Hematopoietic multipotent progenitor cell (in vitro differentiated cells): ENCODE measurements at regions not wholly inside any gene's neighbourhood (a gene's known extent, or its start where the extent isn't known, plus 50 kb on each side); places are given as distances from the start of the nearest gene placed in this dataset.
A peak's percentile ranks its signal among the peaks of the same experiment; 100 is the strongest.

Experiments used
- DNase-seq, 3 donors: peaks; one replicate each; pipeline ENCODE4 v3.0.0-alpha.2; 2011 to 2015; ENCODE audit warnings: low read depth in 2 of 3, low spot score in 2 of 3

DNA sequence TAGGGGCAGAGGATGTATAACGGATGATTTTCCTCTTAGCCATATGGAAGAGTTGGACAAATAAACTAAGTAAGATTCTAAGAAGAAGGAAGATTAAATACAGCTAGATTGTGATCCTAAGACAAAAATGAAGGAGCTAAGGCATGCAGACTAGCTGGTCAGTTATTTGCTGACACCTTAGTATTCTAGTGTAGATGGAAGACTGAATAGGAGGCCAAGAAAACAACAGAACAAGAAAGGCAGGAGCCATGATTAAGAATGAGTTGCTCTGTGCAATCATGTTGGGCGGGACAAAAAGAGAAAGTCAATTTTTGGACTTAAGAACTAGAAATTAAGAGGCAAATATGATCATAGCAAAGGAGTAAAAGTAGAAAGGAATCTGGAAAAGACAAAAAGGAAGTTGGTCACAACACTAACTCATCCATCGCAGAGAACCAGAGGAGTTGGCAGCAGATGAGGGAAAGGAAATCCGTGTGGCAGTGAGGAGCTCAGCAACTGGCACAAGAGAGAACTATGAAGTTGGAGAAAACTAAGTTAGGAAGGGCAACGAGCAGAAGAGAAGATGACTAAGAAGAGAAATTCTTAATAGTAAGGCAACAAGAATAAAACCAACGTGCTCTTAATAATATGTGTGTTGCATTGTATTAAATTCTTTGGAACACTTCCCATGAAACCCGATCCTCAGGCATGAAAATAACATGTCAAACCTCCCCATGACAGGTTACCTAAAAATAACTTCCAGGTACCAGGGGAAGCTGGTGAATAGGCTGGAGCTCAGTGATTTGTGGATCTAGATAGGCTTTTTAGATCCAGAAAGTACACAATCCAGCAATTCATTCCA is 234.4 kb downstream of the LTN1 start:
- no peak for DNase-seq

DNA sequence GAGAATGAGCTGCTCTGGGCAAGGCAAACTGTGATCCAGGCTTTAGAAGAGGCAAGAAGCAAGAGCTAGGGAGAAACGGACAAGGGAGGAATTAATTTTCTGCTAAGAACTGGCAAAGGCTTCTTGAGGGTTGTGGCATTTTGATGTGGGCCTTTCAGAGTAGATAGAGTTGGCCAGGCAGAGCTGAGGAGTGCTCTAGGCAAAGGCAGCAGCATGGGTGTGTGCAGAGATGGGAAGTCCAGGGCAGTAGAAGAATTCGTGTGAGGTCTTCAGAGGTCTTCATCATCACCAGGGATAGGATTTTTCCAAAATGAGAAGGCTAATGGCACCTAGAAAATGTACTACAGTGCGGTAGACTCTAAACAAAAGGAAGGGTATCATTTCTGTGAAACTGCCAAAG is 237.8 kb downstream of the LTN1 start:
- no peak for DNase-seq

DNA sequence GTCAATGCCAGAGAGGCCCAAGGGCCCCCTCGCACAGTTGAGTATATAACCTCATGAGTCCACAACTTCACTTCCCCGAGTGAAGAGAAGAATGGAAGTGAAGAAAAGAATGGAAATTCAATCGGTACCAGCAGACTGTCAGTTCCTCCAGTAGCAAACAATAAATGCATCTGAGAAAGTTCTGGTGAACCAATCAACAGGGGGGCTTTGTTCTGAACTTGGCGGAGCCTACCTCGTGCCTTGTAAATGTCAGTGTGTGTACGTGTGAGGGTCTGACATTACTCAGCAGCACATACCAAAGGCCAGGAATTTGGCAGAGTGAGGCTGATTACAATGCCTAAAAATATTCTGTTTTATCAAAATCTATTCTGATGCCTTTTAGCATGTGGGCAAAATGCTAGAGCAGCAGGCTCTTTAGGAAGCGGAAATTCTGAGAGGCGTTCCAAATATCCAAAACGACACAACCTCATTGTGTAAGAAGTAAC is 238.5 kb downstream of the LTN1 start:
- DNase-seq: no peak

DNA sequence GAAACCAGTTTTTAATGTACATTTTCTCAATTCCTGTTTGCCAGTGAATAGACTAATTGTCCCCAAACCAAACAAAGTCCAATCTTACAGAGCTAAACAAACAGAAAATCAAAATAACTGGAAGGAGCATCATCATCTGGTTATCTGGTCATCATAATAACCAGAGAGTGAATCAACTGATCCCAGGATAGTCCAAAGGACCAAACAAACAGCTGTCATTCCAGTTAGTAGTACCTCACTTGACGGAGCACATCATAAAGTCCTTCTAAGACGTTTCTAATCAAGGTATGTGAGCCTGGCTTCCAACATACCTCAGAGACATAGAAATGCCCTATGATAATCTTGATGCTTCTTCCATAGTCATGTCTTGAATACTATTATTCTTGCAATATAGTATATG is 240.5 kb downstream of the LTN1 start:
- no peak for DNase-seq

DNA sequence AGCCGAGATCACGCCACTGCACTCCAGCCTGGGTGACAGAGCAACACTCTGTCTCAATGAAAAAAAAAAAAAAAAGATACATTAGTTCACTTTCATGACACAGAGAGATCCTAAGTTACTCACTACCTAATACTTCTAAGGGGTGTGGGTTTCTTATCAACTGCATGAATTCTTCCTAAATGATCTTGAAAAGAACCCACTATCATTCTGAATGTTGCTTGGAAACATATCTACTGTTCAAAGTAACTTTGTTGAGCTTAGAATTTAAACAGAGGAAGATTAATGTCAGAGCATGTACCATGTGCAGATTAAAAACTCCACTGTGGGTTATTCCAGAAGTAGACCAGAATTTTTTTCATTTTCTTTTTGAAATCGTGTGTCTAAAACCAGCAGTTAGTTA is 241.5 kb downstream of the LTN1 start:
- no peak for DNase-seq

DNA sequence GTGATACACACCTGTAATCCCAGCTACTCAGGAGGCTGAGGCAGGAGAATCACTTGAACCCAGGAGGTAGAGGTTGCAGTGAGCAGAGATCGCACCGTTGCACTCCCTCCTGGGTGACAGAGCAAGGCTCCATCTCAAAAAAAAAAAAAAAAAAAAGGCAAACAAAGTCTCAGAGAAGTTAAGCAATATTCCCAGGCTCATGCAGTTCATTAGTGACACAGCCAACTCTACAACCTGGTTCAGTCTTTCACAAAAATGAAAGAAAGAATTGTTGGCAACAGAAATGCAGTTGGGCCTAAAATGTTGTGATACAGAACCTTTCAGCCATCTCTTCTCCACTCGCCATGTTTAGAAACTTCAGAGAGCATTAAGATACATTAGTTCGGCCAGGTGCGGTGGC is 242.1 kb downstream of the LTN1 start:
- DNase-seq: no peak

DNA sequence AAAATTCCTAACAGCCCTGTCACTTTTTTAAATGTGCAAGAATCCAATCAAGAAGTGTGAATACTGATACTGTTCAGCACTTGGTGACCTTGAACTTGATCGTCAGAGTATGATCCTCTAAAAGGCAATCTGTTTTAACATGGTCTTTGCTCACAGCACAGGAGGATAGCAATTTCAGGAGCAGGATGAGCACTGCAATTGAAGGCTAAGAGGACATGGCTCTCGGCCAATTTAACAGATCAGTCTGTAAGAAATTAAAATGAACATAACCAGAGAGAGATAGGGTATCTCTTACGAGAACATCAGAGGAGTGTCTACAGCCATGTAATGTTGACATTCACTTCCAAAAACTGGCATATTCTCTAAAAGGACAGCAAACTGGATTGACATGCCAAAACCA is 243.1 kb downstream of the LTN1 start:
- no peak for DNase-seq

DNA sequence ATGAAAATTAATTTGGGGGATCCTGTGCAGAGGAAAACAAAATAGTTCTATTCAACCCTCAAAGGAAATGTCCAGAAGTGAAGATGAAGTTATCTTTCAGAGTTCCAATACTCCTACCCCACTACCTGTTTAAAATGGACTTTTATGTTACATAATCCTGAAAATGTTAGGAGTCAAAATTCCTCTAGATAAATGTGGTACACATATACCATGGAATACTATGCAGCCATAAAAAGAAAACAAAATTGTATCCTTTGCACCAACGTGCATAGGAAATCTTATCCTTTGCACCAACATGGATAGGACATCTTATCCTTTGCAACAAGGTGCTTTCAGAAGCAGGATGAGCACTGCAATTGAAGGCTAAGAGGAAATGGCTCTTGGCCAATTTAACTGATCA is 245.2 kb downstream of the LTN1 start:
- no peak for DNase-seq

DNA sequence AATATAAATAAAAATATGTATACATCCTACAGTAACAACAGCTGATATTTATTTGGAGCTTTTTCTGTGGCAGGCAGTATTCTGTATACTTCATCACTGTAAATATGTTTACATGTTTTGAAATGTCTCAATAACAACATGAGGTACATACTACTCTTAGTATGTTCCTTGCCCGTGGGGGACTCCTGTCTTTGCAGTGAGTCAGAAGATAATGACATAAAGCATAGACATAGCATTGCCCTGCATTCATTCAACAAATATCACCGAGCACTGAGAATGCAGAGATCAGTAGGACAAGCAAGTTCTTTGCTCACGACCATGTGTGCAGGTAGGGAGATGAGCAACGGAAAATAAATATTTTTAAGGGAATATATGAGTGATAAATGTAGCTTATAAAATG is 246.5 kb downstream of the LTN1 start:
- no peak for DNase-seq

DNA sequence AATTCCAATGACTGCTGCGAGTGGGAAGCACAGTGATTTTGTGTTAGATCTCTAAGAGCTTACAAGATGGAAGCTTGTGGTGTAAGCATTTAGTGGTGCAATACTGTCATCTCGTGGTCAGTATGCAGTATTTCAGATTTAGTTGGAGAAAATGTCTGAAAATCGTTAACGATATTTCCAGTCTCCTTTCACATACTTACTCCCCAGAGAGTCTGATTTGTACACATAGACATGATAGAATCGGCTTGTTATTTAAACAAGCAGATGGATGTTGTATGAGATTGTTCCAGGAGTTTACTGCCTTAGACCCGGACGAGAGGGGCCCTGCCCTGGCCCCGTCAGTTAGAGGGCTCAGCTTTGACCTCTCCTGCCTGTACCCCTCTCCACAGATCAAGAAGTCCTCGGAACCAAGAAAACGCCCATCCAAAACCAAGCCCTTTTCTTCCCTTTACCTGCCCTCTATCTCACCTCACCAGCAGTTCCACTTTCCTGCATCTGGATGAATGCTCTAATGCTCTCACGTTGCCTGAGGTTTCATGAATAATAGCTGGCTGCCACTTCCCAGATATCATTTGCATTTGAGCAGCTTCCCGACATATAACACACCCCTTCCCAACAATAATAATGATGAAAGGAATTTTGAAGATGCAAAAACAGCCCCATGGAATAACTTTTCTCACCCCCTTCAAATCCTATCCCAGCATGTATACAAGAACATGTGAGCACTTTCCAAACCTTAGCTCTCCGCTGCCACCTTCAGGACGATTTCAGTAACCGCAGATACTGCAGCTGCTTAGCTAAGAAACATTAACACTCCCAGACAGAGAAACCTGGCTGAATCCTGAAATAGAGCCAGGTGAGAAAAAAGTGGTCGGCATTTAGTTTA is 247.3 kb downstream of the LTN1 start:
- peak; percentile 38 to 86 (median 72) for DNase-seq

DNA sequence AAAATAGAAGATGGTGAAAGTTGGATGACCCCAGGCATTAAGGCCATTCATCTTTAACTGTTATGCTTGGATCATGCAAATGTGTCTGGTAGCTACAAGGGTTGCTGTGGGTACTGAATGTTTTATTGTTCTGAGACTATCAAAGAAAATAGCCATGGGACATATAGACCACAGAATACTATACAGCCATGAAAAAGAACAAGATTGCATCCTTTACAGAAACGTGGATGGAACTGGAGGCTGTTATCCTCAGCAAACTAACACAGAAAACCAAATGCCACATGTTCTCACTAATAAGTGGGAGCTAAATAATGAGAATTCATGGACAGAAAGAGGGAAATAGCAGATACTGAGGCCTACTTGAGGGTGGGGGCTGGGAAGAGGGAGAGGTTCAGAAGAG is 249.0 kb downstream of the LTN1 start:
- DNase-seq: no peak

DNA sequence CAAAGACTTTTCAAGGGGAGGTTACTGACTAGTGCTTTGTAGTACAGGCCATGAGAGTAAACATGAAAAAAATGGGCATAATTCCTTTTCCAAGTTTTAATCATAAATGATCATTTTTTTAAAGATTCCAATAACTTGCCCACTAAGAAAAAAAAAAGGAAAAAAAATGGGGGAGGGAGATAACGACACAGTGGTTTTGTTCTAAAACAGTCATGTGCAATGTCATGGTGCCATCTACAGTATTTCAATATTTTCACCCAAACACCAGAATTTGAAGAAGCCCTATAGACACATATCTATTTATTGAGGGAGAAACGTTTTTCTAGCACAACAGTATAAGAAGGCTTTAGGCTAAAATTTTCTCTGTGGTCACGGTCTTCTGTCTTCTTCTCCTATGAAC is 250.2 kb downstream of the LTN1 start:
- peak in 2 of 3 donors; percentile 26 to 57 for DNase-seq

DNA sequence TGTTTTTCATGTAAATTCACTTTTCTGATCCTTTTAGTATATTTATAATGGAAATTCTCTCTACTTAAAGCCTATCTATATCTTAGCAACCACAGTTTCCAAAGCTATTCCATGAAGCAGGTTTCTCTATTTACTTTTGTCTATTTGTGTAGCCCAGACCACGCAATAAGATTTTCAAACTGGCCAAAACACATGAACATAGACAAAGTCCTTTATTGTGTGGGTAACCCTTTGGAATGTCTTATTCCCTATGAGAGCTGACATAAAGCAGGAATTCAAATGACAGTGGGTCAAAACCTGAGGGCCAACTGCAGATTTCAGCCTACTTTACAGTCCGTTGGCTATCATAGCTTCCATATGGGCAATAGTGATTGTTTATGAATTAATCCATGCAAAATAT is 252.6 kb downstream of the LTN1 start:
- no peak for DNase-seq

DNA sequence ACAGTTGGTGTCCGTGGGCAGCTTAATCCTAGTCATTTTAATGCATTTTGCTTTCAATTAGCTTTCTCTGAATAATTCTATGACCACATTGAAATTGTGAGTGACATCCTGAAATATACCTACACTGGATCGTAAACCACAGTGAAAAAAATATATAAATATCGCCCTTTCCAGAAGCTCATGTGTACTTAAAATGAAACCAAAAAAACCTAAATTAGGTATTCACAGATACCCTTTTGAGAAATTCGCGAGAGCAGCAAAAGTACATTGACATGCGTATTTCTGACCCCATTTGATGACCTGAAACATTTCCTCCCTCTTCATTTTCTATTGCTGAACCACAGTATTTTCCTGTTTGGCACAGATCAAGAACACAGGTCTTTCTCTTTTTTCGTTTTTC is 253.8 kb downstream of the LTN1 start:
- DNase-seq: peak in 1 of 3 donors; percentile 9

DNA sequence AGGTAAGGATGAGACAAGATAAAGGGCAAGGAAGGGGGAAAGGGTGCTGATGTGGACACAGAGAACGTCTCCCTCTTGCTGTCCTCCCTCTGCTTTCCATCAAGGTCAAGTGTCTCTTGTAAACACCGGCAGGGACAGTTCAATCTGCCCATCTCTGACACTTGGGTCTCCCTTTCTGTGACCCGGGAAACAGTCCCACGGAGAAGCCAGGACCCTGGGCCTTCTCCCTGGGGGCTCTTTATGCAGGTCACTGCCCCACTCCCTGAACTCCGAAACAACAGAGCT is 254.3 kb downstream of the LTN1 start:
- DNase-seq: no peak

DNA sequence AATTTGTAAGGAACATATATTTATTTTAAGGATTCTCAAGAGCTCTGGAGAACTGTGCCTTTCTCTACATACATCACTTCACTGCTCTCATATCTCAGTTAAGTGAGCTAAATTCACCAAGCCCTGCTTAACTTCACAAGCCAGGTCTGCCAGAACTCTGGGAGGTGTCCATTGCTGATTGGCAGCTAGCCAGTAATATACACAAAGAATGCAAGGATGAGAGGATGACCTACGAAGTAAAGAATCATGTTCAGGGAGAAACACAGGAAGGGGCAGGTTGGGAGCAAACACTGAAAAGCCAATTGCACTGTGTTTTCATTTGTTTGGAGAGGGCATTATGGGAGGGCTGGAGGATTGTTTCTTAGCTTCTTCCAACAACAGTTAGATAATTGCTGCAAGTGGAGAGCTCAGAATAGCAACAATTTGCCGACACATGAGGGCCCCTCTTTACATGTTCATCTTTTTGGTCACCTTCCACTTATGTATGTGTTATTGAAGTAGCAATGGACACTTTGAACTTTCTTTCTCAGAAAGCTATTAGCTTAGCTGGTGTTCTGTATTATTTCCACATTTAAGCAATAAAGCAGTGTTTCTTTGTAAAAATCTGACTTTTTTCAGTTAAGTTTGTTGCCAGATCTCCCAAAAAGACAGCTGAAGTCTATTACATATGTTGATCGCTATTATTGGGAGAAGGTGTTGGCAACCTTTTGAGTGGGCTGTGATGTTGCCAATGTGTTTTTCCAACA is 254.8 kb downstream of the LTN1 start:
- DNase-seq: no peak

DNA sequence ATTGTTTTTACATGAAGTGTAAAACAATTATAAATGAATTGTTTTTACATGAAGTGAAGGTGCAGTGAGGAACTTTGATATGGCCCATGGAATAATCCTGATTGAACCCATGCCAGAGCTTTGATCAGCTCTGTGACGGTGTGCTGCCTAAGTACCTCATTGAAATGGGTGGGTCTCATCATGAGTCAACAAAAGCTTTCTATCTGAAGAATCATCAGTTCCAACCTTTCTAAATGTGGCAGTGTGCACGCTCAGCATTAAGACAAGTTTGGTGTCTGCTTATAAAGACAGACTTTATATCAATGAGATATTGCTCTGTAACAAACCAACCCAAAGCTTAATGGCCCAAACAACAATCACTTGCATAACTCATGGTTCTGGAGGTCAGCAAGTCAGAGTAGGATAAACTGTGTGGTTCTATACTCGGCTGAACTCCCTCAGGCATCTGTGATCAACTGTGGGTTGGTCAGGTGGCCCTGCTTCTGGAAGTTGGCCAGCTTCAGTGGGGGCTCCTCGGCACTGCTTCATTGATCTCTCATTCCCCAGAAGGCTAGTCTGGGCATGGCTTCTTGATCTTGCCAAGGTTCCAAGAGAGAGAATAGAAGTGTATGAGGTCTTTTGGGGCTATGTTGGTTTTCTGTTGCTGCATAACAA is 258.0 kb downstream of the LTN1 start:
- no peak for DNase-seq

DNA sequence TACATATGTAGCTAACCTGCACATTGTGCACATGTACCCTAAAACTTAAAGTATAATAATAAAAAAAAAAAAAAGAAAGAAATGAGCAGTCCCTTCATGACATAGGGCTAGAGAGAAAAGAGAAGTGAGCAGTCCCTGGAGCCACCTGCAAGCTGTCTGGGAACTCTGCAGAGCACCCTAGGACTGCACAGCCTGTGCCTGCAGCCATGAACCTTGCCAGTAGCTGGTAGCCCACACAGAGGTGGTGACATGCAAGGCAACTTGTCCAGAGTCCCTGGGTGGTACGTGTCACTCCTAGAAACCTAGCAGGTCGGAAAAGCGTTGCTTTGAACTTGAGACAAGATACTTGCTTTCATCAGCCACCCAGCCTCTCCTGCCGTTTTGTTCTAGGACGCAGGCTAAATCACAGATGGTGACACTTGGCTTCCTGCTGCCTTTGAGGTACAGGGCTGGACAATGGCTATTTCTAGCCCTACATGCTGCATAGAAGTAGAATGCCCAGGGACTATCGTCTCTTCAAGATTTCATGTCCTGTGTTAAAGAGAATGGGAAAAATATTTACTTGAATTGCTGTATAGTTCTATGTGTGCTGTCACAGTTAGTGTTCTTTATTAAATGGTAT is 260.9 kb downstream of the LTN1 start:
- DNase-seq: no peak

DNA sequence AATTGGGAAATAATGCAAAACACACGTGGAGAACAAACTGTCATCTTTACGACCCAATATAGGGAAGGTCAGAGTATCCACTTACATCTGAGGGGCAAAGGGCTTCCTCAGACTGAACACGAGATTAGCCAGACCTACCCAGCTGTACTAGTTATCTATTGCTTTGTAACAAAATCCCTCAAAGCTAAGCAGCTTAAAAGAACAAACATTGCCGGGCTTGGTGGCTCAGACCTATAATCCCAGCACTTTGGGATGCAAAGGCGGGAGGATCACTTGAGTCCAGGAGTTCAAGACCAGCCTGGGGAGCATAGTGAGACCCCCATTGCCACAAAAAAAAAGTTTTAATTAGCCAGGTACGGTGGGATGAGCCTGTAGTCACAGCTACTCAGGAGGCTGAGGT is 262.8 kb downstream of the LTN1 start:
- DNase-seq: no peak

DNA sequence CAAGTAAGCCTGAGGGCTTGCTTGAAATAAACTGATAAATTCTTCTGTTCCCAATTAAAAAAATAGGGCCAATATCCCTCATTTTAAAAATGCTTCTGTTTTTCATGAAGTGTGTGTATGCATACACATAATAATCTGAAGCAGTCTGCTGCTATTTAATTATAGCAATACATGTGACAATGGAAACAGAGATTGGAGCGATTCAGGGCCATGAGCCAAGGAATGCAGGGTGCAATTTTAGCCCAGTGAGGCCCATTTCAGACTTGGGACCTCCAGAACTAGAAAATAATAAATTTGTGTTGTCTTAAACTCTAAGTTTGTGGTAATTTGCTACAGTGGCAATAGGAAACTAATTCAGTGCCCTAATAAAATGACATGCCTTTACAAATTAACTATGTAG is 264.9 kb downstream of the LTN1 start:
- DNase-seq: no peak
